Skin epidermis (tissue), 12 donors: ENCODE measurements at regions not wholly inside any gene's neighbourhood (a gene's known extent, or its start where the extent isn't known, plus 50 kb on each side); places are given as distances from the start of the nearest gene placed in this dataset.
A peak's percentile ranks its signal among the peaks of the same experiment; 100 is the strongest.

Experiments
- H3K27ac ChIP-seq, 21 experiments: fragments of 200-600 bp; sonication (generic) in 11 of 21; one replicate each; pipeline ENCODE4 v1.5.0; 2020; ENCODE audit warnings: mild to moderate bottlenecking in 3 of 21, inconsistent platforms in 2 of 21, moderate library complexity in 2 of 21
- H3K4me3 ChIP-seq, 7 experiments: fragments of 200-600 bp; sonication (generic) in 2 of 7; one replicate each; pipeline ENCODE4 v1.5.0; 2020; ENCODE audit warnings: inconsistent platforms in 2 of 7, mild to moderate bottlenecking in 2 of 7, moderate library complexity in 1 of 7

DNA sequence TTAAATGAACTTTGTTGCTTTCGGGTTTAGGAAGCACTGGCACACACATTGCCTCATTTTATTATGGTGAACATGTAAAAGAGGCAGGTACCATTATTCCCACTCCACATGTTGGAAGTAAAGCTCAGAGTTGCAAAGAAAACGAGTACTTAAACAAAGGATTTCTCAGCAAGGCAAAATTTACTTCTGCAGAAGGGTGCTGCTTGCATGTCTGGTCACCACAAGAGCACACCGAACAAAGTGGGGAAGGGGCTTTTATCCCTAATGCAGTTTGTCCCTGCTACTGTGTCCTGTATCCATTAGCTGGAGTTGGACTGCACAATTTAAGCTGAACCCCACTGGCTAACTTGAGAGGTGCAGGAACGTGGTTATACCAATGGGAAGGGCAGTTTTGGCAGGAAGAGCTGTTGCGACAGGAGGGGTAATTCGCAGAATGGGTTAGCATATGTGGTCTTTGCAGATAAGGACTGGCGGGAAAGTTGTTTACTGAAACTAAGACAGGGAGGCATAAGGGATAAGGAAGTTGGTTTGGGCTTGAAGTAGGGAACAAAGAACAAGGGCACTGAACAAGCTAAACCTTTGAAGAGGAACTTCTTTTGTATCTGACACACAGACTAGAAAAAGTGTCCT, 545.5 kb downstream of the UQCRFS1 start:
- Histone ChIP-seq H3K4me3 (no peak overlapping the region), H3K27ac (no peak overlapping the region)

DNA sequence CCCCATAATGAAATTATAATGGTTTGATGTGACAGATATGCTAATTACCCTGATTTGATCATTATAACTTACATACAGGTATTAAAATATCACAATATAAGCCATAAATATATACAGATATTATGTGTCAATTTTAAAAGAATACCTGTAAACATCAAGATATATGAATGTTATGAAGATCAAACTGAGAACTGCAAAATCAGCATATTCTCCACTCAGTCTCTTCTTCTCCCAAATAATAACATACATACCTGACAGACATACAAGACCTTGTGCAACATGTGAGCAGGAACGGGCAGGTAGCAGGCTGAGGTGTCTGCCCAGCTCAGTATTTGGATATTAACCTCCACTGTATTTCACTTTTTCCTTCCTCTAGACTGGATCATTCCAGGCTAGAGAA, 547.2 kb downstream of the UQCRFS1 start:
- no peak overlapping the region for H3K27ac ChIP-seq

DNA sequence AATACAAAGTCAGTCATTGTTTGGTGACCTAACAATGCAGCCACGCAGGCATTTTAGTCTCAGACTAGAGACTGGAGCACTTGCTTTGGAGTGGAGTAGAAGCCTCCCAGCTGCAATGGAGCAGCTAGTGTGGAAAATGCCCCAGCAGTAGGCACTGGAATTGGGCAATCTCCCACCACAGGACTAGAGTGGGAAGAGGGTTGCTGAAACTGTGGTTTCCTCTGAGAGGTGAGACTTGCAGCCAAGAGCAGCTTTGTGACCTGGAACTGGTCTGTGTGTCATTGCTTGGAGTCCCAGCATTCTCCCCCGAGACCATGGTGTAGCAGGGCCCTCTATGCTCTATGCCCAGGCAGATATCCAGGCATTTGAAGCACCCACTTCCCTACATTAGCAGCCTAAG, 556.3 kb downstream of the UQCRFS1 start:
- Histone ChIP-seq H3K27ac (no peak overlapping the region), H3K4me3 (no peak overlapping the region)

More for the DNA sequence above, 547.2 kb downstream of the UQCRFS1 start:
- no peak overlapping the region for H3K4me3 ChIP-seq

DNA sequence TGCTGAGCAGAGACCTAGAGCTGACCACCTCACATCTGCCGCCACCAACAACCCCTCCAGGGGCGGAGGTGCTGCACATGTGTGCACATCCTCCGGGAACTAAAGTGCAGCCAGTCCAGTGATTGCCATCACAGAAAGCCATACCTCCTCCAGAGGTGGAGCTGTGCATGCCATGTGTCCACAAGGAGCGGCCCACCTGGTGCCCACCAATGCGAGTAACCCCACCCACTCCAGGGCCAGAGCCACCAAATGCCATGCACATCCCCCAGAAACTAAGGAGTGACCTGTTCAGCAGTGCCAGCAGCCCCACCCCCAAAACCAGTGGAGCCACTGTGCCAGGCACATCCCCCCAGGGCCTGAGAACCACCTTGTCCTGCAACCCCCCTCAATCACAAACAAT, 557.9 kb downstream of the UQCRFS1 start:
- Histone ChIP-seq H3K4me3 (no peak overlapping the region), H3K27ac (no peak overlapping the region)

DNA sequence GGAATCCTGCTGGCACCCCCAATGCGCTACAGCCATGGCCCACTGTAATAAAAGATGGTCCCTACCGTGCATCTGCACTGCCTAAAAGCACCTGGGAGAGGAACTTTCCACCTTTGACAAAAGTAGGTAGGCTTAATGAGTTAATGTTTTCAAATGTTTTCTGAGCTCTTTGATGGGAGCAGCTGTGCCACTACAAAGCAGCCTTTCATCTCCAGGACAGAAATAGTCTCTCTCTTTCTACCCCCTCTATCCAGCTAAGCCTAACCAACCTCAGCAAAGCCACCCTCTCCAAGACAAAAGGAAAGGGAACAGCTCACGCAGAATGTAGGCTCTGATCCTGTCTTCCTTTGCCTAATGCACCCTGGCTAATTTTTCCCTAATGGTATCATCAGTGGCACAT, 560.2 kb downstream of the UQCRFS1 start:
- Histone ChIP-seq H3K4me3 (no peak overlapping the region), H3K27ac (no peak overlapping the region)

DNA sequence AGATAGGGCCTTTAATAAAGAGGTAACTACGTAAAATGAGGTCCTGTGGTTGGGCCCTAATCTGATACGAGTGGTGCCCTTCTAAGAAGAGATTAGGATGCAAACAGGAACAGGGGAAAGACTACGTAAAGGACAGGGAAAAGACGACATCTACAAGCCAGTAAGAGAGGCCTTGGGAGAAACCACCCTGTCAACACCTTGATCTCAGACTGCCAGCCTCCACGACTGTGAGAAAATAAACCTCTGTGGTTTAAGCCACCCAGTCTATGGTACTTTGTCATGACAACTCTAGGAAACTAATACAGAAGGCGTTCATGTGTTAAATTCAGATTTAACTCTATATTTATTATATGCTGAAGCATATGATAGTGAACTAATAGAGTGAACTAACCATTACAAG, 566.3 kb downstream of the UQCRFS1 start:
- Histone ChIP-seq H3K4me3 (no peak overlapping the region), H3K27ac (no peak overlapping the region)

DNA sequence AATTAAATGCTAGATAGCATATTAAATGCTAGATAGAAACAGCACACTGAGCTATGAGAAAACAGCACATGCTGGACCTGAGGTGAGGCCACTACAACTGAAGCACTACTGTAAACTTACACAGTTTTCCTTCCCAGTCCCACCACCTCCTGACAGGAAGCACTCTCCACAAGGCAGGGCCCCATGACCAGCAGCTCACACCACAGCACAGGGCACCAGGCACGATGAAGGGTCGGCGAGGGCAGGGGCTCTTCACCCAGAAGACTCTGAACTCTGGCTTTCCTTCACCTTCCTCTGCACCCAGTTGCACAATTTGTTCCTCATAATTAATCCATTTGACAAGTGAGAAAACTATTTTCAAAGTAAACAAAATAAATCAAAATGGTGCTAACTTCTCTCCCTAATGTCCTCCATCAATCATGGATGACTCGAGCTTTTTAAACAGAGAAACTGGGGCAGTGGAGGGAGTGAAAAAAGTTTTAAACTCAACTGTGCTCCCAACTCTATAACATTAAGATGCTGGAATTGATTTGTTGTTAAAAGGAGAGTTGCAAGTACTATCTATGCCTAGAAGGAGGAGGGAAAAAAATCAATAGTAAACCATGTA, 568.7 kb downstream of the UQCRFS1 start:
- Histone ChIP-seq H3K4me3 (no peak overlapping the region), H3K27ac (no peak overlapping the region)

DNA sequence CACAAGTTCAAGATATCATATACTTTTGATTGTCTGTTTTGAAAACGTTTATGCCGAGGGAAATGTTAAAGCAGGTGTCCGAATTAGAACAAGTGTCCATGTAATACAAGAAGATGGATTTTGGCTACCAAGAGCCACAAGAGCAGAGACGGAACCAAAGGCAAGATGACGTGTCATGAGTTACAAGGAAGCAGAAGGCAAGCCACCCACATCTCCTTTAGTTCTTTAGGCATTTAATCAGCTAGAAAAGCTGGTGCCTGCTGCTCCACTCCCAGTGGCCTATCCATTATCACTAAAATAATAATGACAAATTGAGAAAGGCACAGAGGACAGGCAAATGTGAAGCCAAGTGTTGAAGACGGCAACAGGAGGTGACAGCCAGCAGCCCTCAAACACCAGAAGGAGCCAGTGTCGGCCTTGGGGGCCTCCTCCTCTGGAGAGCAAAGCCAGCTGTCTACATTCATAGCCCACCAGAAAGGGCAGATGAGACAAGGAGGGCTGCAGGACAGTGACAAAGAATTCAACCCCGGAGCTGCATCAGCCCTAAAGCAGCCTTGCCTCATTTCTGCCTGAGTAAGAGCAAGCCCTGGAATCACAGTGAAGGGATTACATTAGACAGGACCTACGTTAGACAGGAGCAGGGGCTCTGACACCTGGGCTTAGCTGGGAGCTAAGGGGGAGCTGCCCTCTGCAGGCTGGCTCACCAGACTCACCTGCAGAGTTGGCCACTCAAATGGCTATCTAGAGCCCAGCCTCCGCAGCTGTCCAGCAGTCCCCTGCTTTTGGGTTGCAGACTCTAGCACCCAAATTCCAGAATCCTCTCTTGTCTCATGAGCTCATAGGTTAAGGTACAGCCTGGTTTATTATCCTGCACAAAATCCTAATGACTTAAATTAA, 569.9 kb downstream of the UQCRFS1 start:
- H3K4me3 ChIP-seq: no peak overlapping the region
- no peak overlapping the region for H3K27ac ChIP-seq

DNA sequence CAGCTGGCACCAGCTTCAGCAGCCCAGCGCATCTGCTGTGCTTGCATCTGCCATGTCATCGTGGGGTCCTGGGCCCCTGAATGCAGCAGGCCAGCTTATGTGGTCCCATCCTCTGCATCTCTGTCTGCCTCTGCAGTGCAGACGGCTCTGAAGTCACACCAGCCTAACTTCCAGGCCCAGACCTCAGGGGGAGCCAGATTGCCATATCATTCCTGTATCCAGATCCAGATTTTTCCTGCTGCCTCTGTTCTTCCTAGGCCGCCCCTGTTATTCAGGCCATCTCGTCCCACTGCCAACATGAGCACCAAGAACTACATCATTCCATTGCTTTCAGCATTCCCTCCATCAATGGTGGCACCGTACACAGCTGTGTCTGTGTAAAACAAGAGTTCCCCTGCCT, 571.6 kb downstream of the UQCRFS1 start:
- Histone ChIP-seq H3K4me3 (no peak overlapping the region), H3K27ac (no peak overlapping the region)

DNA sequence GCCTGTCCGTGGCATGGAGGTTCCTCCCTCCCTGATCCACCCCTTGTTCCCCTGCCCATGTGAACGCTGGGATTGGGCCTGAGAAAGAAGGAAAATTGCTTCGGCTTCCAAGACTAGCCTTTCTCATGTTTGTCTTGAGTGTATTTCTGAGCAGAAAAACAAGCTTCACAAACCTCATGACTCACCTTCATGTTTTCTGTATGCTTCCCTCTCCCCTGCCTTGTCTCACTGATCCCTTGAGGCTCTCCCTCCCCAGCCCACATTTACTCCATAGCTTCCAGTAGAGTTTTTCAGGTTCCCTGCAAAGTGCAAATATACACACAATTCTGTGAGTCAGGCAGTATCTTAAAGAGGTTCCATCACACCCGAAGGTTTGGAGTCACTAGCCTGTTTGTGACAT, 572.4 kb downstream of the UQCRFS1 start:
- H3K27ac ChIP-seq: no peak overlapping the region

DNA sequence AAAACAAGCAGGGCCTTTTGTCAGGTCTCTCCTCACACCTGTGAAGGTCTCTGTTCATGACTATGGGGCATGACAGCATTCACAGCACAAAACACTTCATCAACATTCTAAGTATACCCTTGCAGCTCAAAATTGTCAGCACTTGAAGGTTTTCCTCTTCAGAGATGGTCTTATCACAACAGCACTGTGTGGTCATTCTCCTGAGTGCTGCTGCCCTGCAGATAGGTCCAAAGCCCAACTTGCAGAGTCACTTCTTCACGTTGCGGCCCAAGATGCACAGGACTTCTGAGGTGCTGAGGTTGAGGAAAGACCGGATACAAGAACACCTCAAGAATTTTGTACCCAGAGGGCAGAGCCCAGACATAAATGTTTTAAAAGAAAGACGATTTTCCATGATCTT, 574.5 kb downstream of the UQCRFS1 start:
- Histone ChIP-seq H3K27ac (no peak overlapping the region), H3K4me3 (no peak overlapping the region)

More for the DNA sequence above, 572.4 kb downstream of the UQCRFS1 start:
- no peak overlapping the region for H3K4me3 ChIP-seq

DNA sequence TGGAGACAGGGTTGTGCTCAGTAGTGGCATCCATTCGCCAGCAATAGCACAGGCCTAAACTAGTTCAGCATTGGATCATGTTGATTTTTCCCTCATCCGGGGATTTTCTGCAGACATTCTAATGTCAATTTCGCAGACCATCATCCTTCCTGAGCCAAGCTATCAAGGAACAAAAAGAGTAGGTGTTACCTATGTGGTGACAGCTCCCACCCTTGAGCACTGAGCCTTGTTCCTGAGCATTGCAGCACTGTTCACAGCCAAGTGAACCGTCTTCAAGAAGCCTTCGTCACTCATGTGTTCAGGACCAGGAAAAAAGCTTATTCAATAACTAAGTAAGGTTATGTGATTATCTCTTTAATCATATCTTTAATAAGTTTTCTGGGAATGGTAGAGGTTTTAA, 576.2 kb downstream of the UQCRFS1 start:
- no peak overlapping the region for H3K27ac ChIP-seq
- no peak overlapping the region for H3K4me3 ChIP-seq

DNA sequence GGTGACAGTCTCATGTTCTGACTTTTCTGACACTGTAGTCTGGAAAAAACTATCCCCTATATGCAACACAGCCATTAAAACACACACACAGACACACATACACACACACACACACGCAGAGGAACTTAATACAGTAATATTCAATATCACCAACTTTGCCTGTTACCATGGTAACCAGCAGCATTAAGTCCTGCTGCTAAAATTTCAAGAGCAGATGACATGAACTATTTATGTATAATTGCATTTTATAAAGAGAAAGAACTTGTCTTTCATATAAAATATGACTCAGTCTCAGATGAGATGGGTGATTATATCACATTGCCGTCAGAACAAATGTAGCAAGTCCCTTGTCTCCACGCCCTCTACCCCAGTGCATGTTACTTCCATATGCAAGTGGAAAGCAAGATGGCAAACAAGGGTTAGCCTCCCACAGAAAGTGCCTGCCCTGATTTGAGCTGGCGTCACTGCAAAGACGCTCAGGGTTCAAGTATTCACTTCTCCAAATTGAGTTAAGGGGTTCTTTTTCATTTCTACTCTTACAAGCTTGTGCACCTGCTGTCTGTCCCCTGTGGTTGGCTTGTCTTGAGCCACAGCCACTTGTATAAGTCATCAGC, 576.8 kb downstream of the UQCRFS1 start:
- Histone ChIP-seq H3K27ac (no peak overlapping the region), H3K4me3 (no peak overlapping the region)

DNA sequence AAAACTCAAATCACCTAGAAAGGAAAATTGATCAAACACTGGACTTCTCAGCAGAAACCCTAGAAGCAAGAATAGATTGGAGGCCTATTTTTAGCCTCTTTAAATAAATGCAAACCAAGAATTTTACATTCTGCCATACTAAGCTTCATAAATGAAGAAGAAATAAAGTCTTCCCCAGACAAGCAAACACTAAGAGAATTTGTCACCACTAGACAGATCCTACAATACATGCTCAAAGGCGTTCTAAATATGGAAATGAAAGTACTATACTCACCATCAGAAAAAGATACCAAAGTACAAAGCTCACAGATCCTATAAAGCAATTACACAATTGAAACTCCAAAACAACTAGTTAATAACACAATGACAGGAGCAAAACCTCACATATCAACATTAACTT, 578.1 kb downstream of the UQCRFS1 start:
- Histone ChIP-seq H3K4me3 (no peak overlapping the region), H3K27ac (no peak overlapping the region)

DNA sequence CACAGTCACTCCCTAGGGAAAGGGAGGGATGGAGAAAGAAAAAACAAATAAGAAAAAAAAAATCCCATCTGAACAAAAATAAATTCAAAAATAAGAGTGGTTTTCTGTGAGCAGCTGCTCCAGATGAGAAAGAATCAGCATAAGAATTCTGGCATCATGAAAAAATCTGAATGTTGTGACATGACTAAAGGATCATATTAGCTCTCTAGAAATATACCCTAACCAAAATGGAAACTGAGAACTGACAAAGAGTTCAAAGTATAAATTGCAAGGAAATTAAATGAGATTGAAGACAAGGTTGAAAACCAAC, 579.0 kb downstream of the UQCRFS1 start:
- Histone ChIP-seq H3K27ac (no peak overlapping the region), H3K4me3 (no peak overlapping the region)

DNA sequence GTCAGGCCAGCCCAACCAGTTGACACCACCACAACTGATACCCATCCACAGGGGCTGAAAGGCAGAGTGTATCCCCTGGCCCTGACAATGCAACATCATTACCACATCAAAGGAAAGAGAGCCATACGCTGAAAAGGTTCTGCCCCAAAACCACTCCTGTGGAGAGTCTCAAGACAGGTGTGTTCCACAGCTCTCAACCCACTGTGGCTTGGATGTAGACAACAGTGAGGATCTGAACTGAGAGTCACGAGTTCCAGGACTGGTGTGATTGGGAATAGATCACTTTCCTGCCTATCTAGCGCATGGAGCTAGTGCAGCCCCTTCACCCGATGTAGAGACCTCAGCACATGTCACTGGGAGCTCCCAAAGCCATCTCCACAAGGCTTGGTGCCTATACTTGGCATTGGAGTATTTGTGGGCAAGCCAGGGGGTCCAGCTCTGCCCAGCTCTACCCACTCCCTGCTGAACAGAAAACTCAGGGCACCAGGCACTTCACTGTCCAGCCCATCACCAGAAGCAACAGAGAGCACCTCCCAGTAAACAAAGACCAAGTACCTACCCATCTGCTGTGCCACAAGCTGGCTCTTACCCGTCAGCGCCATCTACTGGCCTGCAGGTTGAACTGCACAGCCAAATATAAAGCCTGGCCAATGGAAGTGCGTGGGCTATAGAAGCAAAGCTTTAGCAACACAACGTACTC, 579.5 kb downstream of the UQCRFS1 start:
- H3K4me3 ChIP-seq: no peak overlapping the region

DNA sequence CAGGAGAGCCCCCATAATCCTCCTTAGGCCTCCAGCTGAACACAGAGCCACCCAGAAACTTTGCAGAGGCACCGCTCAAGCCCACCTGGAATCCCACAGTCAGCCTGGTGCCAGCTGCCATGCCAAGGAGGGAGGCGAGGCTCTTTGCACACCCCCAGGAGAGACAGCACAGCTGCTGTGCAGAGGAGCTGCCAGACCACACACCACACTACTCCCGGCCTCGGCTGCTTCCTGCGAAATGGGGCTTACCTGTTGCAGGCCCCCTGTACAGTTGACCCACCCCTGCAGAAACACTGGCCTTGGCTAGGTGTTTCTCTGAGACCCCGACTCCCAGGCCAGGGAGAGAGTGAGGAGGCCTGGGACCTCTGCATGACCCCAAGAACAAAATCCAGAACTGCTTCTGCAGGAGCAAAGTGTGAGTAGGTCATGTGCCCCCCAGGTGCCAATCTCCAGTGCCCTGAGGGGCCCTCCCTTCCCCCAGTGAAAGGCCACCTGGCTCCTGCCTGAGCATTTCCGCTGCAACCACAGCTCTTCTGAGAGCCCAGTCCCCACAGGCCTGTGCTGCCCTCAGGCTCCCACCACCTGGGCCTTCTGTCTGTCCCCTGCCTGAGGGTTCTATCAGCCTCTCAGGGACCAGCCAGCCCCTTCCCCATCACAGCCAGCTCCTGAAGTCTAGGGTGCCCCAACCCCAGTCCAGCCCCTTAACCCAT, 580.4 kb downstream of the UQCRFS1 start:
- peak overlapping the region in 1 of 21 experiments; percentile 66 for H3K27ac ChIP-seq
- no peak overlapping the region for H3K4me3 ChIP-seq

More for the DNA sequence above, 579.5 kb downstream of the UQCRFS1 start:
- peak overlapping the region in 1 of 21 experiments; percentile 66 for H3K27ac ChIP-seq

DNA sequence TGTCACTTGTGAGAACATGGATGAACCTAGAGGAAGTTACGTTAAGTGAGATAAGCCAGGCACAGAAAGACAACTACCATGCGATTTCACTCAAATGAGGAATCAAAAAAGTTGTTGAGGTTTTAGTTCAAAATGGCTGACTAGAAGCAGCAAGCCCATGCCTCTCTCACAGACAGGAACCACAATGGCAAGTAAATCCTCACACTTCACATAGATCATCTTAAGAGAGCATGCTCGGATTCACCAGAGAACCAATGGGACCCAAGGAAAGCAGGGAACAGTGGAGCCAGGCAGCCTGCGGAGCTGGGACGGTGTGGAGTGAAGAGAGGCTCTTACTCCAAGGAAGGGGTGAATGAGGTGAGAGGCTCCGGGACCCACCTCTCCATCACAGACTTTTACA, 581.0 kb downstream of the UQCRFS1 start:
- peak overlapping the region in 1 of 21 experiments; percentile 66 for H3K27ac ChIP-seq
- H3K4me3 ChIP-seq: no peak overlapping the region

DNA sequence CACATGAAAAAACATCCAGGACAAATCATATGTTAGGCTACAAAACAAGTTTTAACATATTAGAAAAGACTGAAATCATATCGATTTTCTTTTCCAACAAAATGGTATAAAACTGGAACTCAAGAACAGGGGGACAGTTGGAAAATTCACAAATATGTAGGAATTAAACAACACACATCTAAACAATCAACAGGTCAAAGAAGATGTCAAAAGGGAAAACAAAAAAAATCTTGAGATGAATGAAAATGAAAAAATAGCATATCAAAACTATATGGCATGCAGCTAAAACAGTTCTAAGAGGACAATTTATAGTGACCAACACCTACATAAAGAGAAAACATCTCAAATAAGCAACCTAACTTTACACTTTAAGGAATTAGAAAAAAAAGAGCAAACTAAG, 585.3 kb downstream of the UQCRFS1 start:
- Histone ChIP-seq H3K27ac (no peak overlapping the region), H3K4me3 (no peak overlapping the region)
